LHCN-M2 (cell line): ENCODE measurements at regions not wholly inside any gene's neighbourhood (a gene's known extent, or its start where the extent isn't known, plus 50 kb on each side); places are given as distances from the start of the nearest gene placed in this dataset.

Source experiments
- DNase-seq: peaks from one replicate; pipeline ENCODE4 v3.0.0-alpha.2; 2012; ENCODE audit warnings: low read depth

DNA sequence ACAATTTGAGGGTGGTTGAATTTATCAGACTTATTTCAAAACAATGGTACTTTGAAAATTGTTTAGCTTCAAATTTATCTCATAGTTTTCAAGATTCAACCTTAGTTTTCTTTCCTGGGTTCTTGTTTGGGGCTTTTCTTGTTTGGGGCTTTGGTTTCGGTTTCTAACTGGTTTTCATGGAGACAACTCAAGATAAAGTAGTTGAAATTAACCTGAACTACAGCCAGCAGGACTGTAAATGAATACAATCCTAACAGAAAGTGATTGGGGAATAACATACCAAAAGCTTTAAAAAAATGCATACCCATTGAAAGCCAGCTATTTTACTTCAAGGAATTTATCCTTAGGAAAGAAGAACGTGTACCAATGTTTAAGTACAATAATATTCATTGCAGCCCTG lies 133.5 kb upstream of the SLC14A2 start:
- DNase-seq = no peak

DNA sequence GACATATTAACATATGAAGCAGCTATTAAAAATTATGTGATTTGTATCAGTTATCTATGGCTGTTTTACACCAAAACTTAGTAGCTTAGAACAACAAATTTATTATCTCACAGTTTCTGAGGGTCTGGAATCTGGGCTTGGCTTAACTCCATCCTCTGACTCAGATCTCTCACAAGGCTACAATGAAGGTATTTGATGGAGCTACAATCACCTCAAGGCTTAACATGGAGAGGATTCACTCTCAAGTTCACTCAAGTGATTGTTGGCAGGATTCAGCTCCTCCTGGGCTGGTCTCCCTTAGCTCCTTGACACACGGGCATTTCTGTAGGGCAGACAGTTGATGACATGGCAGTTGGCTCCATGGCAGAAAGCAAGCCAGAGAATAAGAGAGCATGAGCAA lies 133.0 kb upstream of the SLC14A2 start:
- no peak for DNase-seq

DNA sequence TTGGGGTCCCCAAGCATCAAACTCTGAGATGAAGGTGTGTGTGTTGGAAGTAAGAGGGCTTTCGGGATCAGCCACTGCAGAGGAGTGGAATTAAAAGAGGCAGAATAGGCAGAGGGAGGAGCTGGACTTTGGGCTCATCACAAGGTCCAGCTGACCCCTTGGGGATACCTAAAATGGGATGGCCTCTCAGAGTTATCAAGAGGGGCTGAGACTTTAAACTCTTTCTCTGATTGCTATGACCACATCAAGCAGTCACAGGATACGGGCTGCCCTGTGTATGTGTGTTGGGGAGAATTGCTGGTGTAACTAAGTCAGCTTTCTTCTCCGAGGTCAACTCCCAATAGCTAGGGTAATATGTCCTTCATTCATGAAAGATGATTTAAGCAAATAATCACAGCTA lies 127.7 kb upstream of the SLC14A2 start:
- no peak for DNase-seq

DNA sequence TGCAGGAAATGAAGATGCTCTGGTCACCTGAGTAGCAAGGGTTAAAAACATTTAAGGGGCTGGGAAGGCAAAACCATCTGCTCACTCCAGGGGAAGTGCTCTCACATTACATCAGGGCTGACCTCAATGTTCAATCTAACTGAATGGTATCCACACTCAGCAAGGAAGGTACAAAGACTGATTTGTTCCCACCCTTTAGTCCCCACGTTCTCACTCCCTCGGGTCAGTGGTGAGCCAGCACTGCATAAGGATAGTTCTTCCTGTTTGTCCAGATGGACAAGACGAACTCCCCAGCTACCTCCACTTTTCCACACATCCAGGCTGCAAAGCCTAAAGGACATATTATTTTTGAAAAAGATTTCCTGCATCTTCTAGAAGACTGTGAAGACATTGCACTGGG lies 126.6 kb upstream of the SLC14A2 start:
- no peak for DNase-seq

DNA sequence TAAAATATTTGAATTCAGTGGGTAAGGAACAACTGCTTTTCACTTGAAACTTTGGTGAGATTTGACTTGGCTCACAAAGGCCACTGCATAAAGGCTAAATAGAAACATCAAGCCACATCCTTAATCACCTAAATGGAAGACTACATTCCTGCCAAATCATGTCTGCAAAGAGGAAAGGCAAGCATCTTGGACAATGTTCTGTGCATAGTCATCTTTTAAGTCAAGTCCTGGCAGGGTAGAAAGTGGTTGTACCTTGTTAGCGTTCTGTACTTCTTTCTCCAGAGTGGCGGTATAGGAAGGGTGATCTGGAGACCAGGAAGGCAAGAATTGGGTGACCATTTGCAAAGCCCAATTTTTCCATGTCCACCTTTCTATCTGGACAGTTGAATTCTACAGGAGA lies 121.4 kb upstream of the SLC14A2 start:
- DNase-seq = no peak

DNA sequence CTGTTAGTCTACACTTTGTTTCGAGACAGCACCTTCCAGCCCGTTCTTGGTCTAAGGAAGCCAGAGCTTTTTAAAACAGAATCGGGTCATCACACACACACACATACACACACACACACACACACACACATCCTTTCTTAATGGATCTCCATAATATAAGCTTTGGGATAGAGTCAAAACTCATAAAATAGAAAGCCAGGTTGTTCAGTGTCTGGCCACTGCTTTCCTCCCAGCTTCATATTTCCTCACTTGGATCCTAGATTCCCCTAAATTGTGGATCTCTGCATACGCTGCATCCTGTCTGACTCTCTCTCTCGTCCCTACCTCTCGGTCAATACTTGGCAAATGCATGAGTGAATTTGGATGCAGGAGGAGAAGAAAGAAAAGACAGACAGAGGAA lies 120.5 kb upstream of the SLC14A2 start:
- no peak for DNase-seq

DNA sequence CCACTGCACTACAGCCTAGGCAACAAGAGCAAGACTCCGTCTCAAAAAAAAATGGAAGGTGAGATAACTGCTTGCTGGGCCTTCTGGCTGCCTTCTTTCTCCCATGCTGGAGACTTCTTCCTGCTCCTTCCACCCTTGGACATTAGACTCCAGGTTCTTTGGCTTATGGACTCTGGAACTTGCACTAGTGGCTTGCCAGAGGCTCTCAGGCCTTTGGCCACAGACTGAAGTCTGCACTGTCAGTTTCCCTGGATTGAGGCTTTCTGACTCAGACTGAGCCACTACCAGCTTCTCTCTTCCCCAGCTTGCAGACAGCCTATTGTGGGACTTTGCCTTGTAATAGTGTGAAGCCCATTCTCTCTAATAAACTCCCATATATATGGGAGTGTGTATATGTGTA lies 118.5 kb upstream of the SLC14A2 start:
- no peak for DNase-seq

DNA sequence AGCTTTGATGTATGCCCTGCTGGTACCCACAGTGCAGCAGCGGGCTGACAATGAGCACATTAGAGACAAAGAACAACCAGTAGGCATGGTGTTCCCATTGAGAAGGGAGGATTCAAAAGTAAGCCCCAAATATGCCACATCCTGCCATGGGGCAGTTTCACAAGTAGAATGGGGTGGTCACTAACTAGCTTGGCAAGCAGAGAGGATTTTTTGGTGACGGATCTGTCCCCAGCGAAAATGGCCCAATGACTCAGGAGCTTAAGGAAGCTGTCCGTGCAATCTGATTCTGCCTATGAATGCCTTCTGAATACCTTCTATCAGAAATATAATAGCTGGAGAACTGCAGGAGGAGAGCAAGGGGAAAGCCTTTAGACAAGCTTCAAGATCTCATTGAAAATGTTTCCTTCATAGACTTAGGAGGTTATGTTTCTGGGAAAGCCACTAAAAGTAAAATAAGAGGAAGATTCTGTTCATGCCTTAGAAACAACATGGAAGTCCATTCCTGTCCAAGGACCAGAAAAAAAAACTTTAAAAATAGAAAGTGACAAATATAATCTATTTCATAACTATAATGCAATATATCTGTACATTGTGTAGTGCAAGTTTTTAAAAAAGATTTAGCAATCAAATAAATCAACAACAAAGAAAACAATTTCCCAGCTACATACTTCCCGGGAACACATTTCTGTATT lies 117.5 kb upstream of the SLC14A2 start:
- DNase-seq = no peak

DNA sequence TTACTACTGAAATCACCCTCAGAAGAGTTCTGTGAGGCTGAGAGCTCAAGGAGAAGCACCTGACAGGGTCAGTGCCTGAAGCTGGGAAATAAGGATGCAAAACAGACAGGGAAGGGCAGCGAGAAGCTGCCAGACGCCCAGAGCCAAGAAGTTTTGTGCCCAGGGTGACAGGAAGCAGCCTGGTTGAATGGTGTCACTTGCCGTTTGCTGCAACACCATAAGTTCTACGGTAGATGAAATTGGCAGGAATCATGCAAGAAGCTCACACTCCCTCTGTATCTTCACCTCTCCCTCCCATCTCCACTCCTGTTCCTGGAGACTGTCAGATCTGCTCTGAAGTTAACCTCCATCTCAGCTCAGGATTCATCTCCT lies 117.0 kb upstream of the SLC14A2 start:
- DNase-seq = no peak

DNA sequence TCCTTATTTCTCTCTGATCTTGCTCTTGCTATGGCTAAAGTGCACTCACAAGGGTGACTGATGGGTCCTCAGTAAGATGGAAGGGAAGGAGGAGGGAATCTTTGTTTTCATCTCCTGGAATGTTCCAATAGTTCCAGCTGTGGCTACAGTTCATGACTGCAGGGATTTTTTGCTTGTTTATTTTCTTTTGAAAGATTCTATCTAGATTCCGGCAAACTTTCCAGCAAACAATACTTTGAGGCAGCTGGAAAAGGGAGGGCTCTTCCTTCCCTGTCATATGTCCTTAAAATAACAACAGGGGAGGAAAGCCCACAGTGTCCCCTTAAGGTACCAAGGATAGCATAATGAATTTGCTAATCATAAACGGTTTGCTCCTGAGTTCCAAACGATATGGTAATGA lies 111.3 kb upstream of the SLC14A2 start:
- no peak for DNase-seq

DNA sequence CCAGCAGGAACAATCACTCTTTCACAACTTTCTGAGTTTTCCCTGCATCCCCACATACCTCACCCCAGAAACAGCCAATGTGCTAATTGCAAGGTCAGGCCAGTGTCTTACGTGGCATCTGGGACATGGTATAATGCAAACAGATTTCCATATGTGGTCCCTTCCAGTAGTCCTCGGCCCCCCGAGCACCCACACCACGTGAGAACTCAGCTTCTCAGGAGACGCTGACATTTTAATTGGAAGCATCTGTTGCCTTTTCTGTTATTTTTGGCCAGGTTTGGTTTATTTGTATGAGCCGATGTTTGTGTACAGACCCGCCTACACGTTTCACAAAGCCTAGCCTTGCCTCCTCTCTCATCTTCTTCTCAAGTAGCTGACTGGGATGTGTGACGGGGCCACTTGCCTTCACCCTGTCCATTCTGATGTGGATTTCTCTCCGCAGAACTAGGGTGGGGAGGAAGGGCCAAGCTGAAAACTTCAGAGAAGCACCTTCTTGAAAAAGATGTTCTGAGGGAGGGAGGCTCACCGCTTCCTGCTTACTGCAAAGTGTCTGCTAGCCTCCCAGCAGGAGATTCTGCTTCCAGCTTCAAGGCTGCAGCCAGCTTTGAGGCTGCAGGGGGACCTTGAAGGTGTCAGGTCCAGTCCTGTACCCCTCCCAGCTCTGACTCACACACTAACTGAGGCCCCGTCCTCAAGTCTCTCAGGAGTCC lies 109.6 kb upstream of the SLC14A2 start:
- no peak for DNase-seq

DNA sequence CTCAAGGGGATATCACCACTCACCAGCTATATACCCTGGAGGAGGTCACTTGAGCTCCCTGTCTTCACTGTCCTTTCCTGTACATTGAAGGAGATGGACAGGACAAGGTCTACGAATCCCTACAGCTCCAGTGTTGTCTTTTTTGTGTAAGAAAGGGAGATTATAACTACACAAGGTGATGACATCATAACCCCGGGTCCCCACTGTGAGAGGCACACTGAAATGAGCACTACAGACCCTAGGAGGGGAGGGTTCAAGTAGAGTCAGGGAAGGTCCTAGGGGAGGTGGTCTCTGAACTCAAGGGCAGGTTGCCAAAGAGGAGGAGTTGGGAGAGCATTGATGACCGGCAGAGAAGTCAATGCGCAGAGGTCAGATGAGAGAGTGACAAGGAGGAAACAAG lies 108.3 kb upstream of the SLC14A2 start:
- DNase-seq = no peak

DNA sequence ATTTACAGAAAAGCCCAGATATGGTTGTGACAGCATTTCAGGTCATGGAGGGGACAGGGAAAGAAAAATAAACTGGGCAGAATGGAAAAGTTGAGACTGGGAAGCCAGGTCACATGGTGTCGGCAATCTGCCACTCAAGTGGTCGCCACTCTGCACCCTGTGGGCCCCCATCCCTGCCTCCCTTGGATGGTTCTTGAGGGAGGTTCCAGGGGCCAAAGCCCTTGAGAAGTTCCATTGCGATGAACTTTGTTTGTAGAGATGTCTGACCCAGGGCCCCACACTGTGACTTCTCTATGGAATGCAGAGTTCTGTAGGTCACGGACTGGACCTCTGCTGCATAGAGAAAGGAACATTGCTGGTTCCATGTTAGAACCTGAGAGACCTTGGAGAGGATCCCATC lies 105.7 kb upstream of the SLC14A2 start:
- DNase-seq = no peak

DNA sequence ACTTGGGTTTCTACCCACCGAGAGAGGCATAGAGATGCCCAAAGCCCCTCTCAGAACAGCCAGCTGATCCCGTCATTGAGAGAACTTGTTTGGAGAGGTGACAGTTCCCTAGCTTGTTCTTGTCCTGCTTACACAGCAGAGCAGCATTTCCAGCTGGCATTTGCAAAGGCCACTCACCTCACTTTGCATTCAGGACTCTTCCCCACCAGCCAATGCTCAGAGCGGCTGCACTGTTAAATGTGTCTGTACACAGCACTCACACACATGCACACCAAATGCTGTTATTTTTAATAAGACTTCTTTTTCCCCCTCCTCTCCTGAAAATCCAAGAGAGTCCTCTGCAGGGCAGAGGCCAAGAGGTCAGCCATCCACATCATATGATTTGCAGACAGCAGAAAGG lies 104.6 kb upstream of the SLC14A2 start:
- DNase-seq = no peak

DNA sequence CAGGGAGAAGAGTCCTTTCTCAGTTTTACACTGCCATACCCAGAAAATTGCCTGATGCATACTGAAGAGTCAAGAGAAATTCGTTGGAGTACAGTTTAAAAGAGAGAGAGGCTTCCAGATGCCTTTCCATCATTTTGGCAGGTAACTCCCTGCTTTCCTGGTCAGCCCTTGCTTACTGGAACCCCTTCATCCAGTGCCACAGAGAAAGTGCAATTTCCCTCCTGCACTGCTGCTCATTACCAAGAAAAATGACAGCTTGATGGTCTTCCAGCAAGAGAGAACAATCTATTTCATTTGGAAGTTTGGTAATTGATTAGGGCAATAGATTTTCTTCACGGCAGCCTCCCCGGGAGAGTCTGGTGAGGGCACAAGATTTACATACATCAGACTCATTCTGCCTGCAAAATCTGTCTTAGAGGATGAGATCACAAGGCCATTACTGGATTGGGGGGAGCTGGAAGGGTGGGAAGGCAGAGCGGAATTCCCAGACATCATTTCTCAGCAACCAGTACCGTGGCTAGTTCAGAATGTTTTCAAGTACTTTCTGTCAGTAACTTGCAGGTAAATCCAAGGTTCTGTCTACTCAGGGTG lies 102.8 kb upstream of the SLC14A2 start:
- DNase-seq = no peak

DNA sequence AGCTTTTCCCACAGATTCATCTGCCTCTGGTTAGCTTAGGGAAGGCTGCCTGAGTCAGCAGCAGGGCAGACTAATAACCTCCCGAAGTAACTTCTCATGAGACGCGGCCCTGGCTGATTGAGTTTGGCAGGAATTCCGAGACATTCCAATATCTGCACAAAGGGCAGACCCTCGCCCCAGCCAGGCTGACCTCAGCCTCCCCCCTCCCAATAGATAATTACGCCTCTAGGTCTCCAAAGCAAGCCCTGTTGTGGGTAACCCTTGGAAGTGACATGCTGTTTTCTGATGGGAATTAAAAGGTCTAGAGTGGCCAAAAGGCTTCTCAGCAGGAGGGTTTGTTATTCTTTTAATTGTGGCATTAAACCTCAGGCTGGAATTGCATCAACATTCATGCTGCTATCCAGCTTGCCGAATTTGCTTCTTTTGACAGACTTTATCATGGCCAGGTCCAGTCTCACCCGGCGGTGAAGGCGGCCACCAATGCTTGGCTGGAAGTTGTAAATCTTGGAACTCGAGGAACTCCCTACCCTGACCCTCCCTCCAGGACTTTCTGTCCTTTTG lies 98.0 kb upstream of the SLC14A2 start:
- DNase-seq = no peak

DNA sequence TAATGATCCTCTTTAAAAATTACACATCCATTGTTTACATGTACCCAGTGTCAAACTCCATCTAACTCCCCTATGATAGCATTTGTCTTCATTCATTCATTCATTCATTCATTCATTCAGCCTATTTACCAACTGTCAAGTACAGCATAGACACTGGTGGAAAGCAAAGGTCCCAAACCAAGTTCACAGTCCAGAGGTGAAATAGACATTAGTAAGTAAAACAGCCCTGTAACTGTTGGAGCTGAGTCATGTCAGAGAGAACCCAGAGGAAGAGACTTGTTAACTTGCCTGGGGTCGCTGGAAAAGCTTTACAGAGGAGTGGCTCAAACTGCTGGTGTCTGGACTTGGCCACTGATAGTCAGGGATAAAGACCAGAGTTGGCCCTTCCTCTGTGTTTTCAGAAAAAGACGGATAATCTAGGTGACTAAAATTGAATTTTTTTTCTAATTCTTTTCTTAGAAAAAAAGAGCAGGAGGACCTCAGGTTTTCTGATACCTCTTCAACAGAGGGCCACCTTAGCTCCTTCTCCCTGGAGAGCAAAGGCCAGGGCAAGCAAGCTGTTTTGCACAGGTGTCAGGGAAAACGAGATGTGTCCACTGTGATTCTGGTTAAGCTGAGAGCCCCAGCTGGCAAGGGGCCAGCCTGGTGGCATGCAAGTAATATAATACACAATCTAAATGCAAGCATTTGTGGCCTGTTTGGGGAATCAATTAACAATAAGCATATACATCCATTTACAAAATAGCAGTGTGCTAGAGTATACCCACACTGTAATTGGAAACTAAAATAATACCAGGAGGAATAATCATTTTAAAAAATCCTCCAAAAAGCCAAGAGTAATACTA lies 96.7 kb upstream of the SLC14A2 start:
- DNase-seq = no peak

DNA sequence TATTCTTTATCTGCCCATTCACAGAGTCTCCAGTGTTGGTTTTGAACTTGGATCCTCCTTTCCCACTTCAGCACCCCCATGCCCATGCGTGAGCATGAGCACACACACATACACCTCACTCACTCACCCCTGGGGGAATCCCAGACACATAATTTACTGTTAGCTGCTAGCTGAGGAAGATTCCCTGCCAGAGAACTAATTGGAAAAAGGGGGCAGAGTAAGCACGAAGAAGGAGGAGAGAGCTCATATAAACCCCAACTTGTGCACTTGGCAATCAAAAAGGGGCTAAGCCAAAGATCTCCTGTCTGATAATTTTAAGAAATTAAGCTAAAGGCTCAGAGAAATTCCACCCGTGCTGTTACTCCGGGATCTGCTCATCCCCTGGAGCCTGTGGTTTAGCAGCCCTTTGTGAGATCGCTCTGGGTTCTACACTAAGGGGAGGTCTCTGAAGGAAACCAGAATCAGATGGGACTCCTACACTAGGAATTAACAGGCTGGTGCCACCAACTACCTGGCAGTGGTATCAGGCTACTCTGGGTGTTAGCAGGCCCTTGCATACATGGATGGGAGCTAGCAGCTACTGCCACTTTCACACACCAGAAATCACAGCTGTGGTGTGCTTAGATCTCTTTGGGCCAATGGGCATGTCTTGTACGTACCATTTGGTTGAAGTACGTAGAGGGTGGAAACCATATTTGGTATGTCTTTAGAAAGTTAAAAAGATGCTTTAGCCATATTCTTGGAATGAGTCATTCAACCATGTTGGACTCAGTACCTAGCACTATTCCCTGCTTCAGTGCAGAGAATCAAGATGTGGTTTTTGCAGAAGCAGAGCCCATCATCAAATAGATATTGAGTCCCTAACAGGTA lies 95.6 kb upstream of the SLC14A2 start:
- DNase-seq = no peak

DNA sequence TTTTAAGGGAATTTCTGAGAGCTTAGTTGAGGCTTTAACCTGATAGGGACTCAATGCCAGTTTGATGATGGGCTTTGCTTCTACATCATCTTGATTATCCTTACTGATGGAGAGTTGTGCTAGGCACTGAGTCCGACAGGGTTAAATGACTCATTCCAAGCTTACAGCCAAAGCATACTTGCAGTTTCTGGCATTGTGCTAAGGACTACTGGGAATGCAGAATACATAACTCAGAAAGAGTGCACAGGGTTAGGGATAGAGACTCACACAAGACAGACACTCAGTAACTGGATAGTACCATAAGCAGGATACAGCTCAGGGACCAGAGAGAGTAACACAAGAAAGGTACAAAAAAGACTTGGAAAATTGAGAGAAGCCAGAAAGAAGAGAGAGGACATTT lies 94.1 kb upstream of the SLC14A2 start:
- peak; percentile 26 for DNase-seq

DNA sequence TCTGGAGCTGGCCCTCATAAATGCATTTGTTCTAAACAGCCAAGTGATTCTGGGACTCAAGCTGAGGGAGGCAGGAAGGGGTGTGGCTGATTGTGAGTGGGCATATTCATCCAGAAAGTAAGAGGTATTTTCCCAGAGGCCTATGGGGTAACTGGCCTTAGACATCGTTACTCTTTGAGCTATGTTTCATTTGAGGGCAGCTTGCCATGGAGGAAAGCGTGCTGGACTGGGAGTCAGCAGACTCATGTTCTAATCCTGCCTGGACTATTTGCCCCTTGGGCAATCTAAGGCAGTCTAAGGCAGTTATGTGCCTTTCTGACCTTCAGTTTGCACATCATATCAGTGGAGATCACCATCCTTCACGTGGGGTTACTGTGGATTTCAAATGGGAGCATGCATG lies 93.5 kb upstream of the SLC14A2 start:
- DNase-seq = peak; percentile 6

DNA sequence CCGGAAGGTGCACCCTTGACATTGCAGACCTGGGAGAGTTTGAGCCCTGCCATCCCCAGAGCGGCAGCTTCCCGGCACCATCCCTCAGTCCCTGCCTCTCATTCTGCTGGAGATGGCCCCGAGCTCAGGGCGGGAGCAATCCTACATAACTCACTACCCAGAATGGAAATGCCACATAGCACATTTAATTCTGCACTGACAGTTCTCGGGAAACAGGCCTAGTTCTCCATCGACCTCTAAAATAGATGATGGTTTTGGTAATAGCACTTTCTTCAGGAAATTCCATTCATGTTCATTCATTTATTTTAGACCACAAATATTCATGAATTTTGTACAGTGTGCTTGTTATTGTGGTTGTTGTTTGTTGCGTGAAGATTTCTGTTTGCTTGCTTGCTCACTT lies 92.9 kb upstream of the SLC14A2 start:
- DNase-seq = peak; percentile 13
